Skeletal muscle tissue (tissue), 3 donors: ENCODE measurements at regions not wholly inside any gene's neighbourhood (a gene's known extent, or its start where the extent isn't known, plus 50 kb on each side); places are given as distances from the start of the nearest gene placed in this dataset.

ENCODE experiments used
- H3K27ac ChIP-seq: one replicate; pipeline ENCODE4 v1.7.0; 2013; ENCODE audit warnings: mild to moderate bottlenecking, low read depth, low read length, inconsistent platforms
- H3K27me3 ChIP-seq, 3 donors: one replicate each; pipeline ENCODE4 v1.7.0; 2013; ENCODE audit warnings: low read length in 3 of 3; ENCODE audit not compliant: control insufficient read depth in 3 of 3, insufficient read depth in 3 of 3
- H3K36me3 ChIP-seq, 3 donors: one replicate each; pipeline ENCODE4 v1.7.0; 2013; ENCODE audit warnings: low read length in 3 of 3; ENCODE audit not compliant: control insufficient read depth in 3 of 3, insufficient read depth in 3 of 3
- H3K4me1 ChIP-seq, 3 donors: one replicate each; pipeline ENCODE4 v1.7.0; 2013; ENCODE audit warnings: low read length in 3 of 3, mild to moderate bottlenecking in 3 of 3; ENCODE audit not compliant: control insufficient read depth in 3 of 3, insufficient read depth in 3 of 3
- H3K4me3 ChIP-seq, 3 donors: one replicate each; pipeline ENCODE4 v1.7.0; 2013; ENCODE audit warnings: low read length in 3 of 3
- H3K9ac ChIP-seq, 3 donors: one replicate each; pipeline ENCODE4 v1.7.0; 2013; ENCODE audit warnings: low read length in 3 of 3, mild to moderate bottlenecking in 3 of 3, moderate library complexity in 2 of 3, low read depth in 1 of 3
- H3K9me3 ChIP-seq, 3 donors: one replicate each; pipeline ENCODE4 v1.7.0; 2013; ENCODE audit warnings: low read length in 3 of 3; ENCODE audit not compliant: control insufficient read depth in 3 of 3
- donor health status: Osteomylitis.

- H3K4me3 ChIP-seq = no peak overlapping the region
- H3K36me3 ChIP-seq = no peaks in the 10 kb centered on the region
- H3K27ac ChIP-seq = no peak overlapping the region
- H3K27me3 ChIP-seq = no peaks in the 10 kb centered on the region
- H3K9ac ChIP-seq = no peak overlapping the region
- H3K9me3 ChIP-seq = no peaks in the 10 kb centered on the region
- peaks cover 0 to 4% (median 0%) of the 10 kb centered on the region in 3 donors for H3K4me1 ChIP-seq
Measured at GRCh38 chr1:58391056-58391455, 155.5 kb downstream of the OMA1 start.

- Histone ChIP-seq H3K36me3 (no peaks in the 10 kb centered on the region), H3K9me3 (no peaks in the 10 kb centered on the region), H3K4me1 (peaks cover 0 to 4% (median 0%) of the 10 kb centered on the region in 3 donors), H3K27ac (no peak overlapping the region), H3K27me3 (no peaks in the 10 kb centered on the region), H3K9ac (no peak overlapping the region), H3K4me3 (no peak overlapping the region)
Measured at GRCh38 chr1:58390091-58390490, 156.4 kb downstream of the OMA1 start.

- H3K4me1 ChIP-seq = no peaks in the 10 kb centered on the region
- H3K9me3 ChIP-seq = no peaks in the 10 kb centered on the region
- no peaks in the 10 kb centered on the region for H3K27me3 ChIP-seq
- H3K9ac ChIP-seq = no peak overlapping the region
- H3K27ac ChIP-seq = no peak overlapping the region
- no peak overlapping the region for H3K4me3 ChIP-seq
- H3K36me3 ChIP-seq = no peaks in the 10 kb centered on the region
Measured at GRCh38 chr1:58380345-58380744, 166.2 kb downstream of the OMA1 start.

GRCh38 chr1:58367217-58367616 is 179.3 kb downstream of the OMA1 start:
- H3K27ac ChIP-seq = no peak overlapping the region
- H3K4me1 ChIP-seq = no peaks in the 10 kb centered on the region
- no peak overlapping the region for H3K4me3 ChIP-seq
- no peak overlapping the region for H3K9ac ChIP-seq
- no peaks in the 10 kb centered on the region for H3K27me3 ChIP-seq
- no peaks in the 10 kb centered on the region for H3K36me3 ChIP-seq
- H3K9me3 ChIP-seq = no peaks in the 10 kb centered on the region

GRCh38 chr1:58365328-58365727 is 181.2 kb downstream of the OMA1 start:
- H3K27me3 ChIP-seq = no peaks in the 10 kb centered on the region
- no peak overlapping the region for H3K4me3 ChIP-seq
- no peaks in the 10 kb centered on the region for H3K9me3 ChIP-seq
- H3K4me1 ChIP-seq = no peaks in the 10 kb centered on the region
- H3K36me3 ChIP-seq = no peaks in the 10 kb centered on the region
- H3K9ac ChIP-seq = no peak overlapping the region
- no peak overlapping the region for H3K27ac ChIP-seq

- Histone ChIP-seq H3K4me1 (no peaks in the 10 kb centered on the region), H3K36me3 (no peaks in the 10 kb centered on the region), H3K27me3 (no peaks in the 10 kb centered on the region)
Measured at GRCh38 chr1:58363585-58363984, 182.9 kb downstream of the OMA1 start.

GRCh38 chr1:58361134-58361533 is 185.4 kb downstream of the OMA1 start:
- no peaks in the 10 kb centered on the region for H3K36me3 ChIP-seq
- H3K27me3 ChIP-seq = no peaks in the 10 kb centered on the region
- H3K9me3 ChIP-seq = no peaks in the 10 kb centered on the region
- H3K4me1 ChIP-seq = peaks cover 0 to 3% (median 0%) of the 10 kb centered on the region in 3 donors
- no peak overlapping the region for H3K9ac ChIP-seq
- H3K27ac ChIP-seq = no peak overlapping the region
- H3K4me3 ChIP-seq = no peak overlapping the region

More at GRCh38 chr1:58363585-58363984, 182.9 kb downstream of the OMA1 start:
- Histone ChIP-seq H3K27ac (no peak overlapping the region), H3K4me3 (no peak overlapping the region), H3K9ac (no peak overlapping the region), H3K9me3 (no peaks in the 10 kb centered on the region)

GRCh38 chr1:58358346-58358745 is 188.2 kb downstream of the OMA1 start:
- H3K27ac ChIP-seq = no peak overlapping the region
- no peaks in the 10 kb centered on the region for H3K36me3 ChIP-seq
- no peak overlapping the region for H3K9ac ChIP-seq
- H3K9me3 ChIP-seq = no peaks in the 10 kb centered on the region
- no peaks in the 10 kb centered on the region for H3K27me3 ChIP-seq
- H3K4me1 ChIP-seq = peaks cover 0 to 3% (median 0%) of the 10 kb centered on the region in 3 donors
- H3K4me3 ChIP-seq = no peak overlapping the region

GRCh38 chr1:58356402-58356801 is 190.1 kb downstream of the OMA1 start:
- Histone ChIP-seq H3K36me3 (no peaks in the 10 kb centered on the region), H3K27me3 (no peaks in the 10 kb centered on the region), H3K4me1 (peaks cover 0 to 3% (median 0%) of the 10 kb centered on the region in 3 donors), H3K27ac (no peak overlapping the region), H3K4me3 (no peak overlapping the region), H3K9ac (no peak overlapping the region), H3K9me3 (no peaks in the 10 kb centered on the region)

GRCh38 chr1:58353168-58353567 is 193.4 kb downstream of the OMA1 start:
- Histone ChIP-seq H3K27me3 (no peaks in the 10 kb centered on the region), H3K36me3 (no peaks in the 10 kb centered on the region), H3K27ac (no peak overlapping the region), H3K4me3 (no peak overlapping the region), H3K9me3 (no peaks in the 10 kb centered on the region), H3K4me1 (peaks cover 0 to 3% (median 0%) of the 10 kb centered on the region in 3 donors), H3K9ac (no peak overlapping the region)
